SH-SY5Y (cell line): ENCODE measurements at regions not wholly inside any gene's neighbourhood (a gene's known extent, or its start where the extent isn't known, plus 50 kb on each side); places are given as distances from the start of the nearest gene placed in this dataset.

Experiments used
- GATA2 ChIP-seq: IDR thresholded peaks from 2 replicates; pipeline ENCODE4 v1.6.1; 2011; ENCODE audit warnings: mild to moderate bottlenecking, low read depth, low read length
- GATA3 ChIP-seq: IDR thresholded peaks from 2 replicates; pipeline ENCODE4 v1.6.1; 2011; ENCODE audit warnings: low read depth, mild to moderate bottlenecking, low read length, moderate library complexity

- TF ChIP-seq GATA3: no peak
- no peak for TF ChIP-seq GATA2
These were observed 362.9 kb upstream of the NFE2L3 start for GRCh38 chr7:25788961-25789620.
